HG03066 (cell line): ENCODE measurements at regions not wholly inside any gene's neighbourhood (a gene's known extent, or its start where the extent isn't known, plus 50 kb on each side); places are given as distances from the start of the nearest gene placed in this dataset.
"Not testable (repeated sequence)": the region's sequence is repeated elsewhere in the genome, so short reads cannot be mapped to it uniquely, and the experiment has no call there.

Experiments used
- ATAC-seq: cut with Tn5 transposase; IDR thresholded peaks from one replicate; pipeline ENCODE4 v1.9.1; 2021; ENCODE audit warnings: low read depth; ENCODE audit not compliant: unreplicated experiment

- ATAC-seq: not testable (repeated sequence)
Observed at GRCh38 chr9:113739605-113740507, 136.3 kb upstream of the ZNF618 start.

GRCh38 chr9:113740508-113741500, 135.3 kb upstream of the ZNF618 start:
- ATAC-seq: not testable (repeated sequence)

GRCh38 chr9:113741886-113742854, 133.9 kb upstream of the ZNF618 start:
- no peak for ATAC-seq

GRCh38 chr9:113742878-113743277, 133.2 kb upstream of the ZNF618 start:
- ATAC-seq: no peak

- no peak for ATAC-seq
Observed at GRCh38 chr9:113746486-113746885, 129.6 kb upstream of the ZNF618 start.

GRCh38 chr9:113748135-113748534, 128.0 kb upstream of the ZNF618 start:
- ATAC-seq: no peak

- no peak for ATAC-seq
Observed at GRCh38 chr9:113753398-113754119, 122.5 kb upstream of the ZNF618 start.

GRCh38 chr9:113754739-113755138, 121.4 kb upstream of the ZNF618 start:
- ATAC-seq: no peak

- ATAC-seq: no peak
Observed at GRCh38 chr9:113755433-113755832, 120.7 kb upstream of the ZNF618 start.

GRCh38 chr9:113756476-113757192, 119.5 kb upstream of the ZNF618 start:
- no peak for ATAC-seq

- no peak for ATAC-seq
Observed at GRCh38 chr9:113763429-113763828, 112.7 kb upstream of the ZNF618 start.

GRCh38 chr9:113764572-113764971, 111.5 kb upstream of the ZNF618 start:
- ATAC-seq: no peak

- ATAC-seq: no peak
Observed at GRCh38 chr9:113769412-113769811, 106.7 kb upstream of the ZNF618 start.

GRCh38 chr9:113770396-113770795, 105.7 kb upstream of the ZNF618 start:
- ATAC-seq: no peak

- no peak for ATAC-seq
Observed at GRCh38 chr9:113771199-113771598, 104.9 kb upstream of the ZNF618 start.

- ATAC-seq: no peak
Observed at GRCh38 chr9:113772121-113772810, 103.8 kb upstream of the ZNF618 start.

- no peak for ATAC-seq
Observed at GRCh38 chr9:113774963-113775362, 101.1 kb upstream of the ZNF618 start.

GRCh38 chr9:113775749-113776148, 100.4 kb upstream of the ZNF618 start:
- no peak for ATAC-seq
